GM18520 (cell line): ENCODE measurements at regions not wholly inside any gene's neighbourhood (a gene's known extent, or its start where the extent isn't known, plus 50 kb on each side); places are given as distances from the start of the nearest gene placed in this dataset.
"Not testable (repeated sequence)": the region's sequence is repeated elsewhere in the genome, so short reads cannot be mapped to it uniquely, and the experiment has no call there.

Experiments used
- ATAC-seq: cut with Tn5 transposase; IDR thresholded peaks from one replicate; pipeline ENCODE4 v1.9.1; 2021; ENCODE audit not compliant: unreplicated experiment

DNA sequence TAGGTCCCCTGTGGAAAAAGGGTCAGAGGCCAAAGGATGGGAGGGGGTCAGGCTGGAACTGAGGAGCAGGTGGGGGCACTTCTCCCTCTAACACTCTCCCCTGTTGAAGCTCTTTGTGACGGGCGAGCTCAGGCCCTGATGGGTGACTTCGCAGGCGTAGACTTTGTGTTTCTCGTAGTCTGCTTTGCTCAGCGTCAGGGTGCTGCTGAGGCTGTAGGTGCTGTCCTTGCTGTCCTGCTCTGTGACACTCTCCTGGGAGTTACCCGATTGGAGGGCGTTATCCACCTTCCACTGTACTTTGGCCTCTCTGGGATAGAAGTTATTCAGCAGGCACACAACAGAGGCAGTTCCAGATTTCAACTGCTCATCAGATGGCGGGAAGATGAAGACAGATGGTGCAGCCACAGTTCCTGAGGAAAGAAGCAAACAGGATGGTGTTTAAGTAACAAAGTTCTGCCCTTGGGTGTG lies 165.8 kb downstream of the RPIA start:
- ATAC-seq, result no peak

GRCh38 chr2:88857951-88858411 lies 166.5 kb downstream of the RPIA start:
- no peak for ATAC-seq

DNA sequence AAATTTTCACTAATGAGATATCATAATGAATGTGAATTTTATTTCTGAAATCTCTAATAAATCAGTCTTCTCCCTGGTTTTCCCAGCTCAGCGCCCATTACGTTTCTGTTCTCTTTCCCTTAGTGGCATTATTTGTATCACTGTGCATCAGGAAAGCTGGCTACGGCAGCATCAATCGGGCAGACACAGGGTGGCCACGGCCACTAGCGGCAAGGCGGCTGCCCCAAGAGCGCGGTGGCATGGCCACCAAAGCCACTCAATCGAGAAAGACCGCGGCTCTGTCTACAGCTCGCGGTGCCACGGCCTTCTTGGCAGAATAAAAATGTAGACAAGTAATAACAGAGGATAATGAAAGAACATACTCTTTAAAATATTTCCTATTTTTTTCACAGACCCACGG lies 168.0 kb downstream of the RPIA start:
- ATAC-seq, result no peak

- ATAC-seq, result no peak
Measured at GRCh38 chr2:88860421-88861075, 169.1 kb downstream of the RPIA start.

- ATAC-seq, result no peak
Measured at GRCh38 chr2:88865801-88866371, 174.4 kb downstream of the RPIA start.

- no peak for ATAC-seq
Measured at GRCh38 chr2:88866756-88867155, 175.3 kb downstream of the RPIA start.

DNA sequence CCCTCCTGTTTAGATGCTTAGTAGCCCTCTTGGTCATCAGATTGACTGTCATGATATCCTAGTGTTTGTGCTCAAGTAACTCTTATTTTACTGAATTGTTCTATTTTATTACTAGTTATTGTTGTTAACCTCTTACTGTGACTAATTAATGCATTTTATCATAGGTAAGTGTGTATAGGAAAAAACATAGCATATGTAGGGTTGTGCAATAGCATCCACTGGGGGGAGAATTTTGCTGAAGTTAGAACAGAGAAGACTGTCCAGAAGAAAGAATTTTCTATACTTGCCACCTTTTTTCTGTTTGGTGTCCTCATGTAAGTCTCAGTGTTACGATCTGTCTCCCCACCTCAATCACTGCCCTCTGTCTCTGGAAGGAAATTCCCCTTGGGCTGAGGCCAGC lies 177.4 kb downstream of the RPIA start:
- ATAC-seq, result no peak

DNA sequence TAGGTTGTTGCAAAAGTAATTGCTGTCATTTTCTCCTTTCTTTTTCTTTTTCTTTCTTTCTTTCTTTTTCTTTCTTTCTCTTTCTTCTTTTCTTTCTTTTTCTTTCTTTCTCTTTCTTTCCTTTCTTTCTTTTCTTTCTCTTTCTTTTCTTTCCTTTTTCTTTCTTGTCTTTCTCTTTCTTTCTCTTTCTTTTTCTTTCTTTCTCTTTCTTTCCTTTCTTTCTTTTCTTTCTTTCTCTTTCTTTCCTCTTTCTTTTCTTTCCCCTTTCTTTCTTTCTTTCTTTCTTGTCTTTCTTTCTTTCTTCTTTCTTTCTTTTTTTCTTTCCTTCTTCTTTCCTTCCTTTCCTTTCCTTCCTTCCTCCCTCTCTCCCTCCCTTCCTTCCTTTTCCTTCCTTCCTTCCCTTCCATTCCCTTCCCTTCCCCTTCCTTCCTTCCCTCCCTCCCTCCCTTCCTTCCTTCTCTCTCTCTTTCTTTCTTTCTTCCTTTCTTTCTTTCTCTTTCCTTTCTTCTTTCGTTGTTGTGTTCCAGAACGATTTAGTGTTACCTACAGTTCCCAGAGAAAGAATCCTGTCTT lies 178.9 kb downstream of the RPIA start:
- ATAC-seq, result no peak

DNA sequence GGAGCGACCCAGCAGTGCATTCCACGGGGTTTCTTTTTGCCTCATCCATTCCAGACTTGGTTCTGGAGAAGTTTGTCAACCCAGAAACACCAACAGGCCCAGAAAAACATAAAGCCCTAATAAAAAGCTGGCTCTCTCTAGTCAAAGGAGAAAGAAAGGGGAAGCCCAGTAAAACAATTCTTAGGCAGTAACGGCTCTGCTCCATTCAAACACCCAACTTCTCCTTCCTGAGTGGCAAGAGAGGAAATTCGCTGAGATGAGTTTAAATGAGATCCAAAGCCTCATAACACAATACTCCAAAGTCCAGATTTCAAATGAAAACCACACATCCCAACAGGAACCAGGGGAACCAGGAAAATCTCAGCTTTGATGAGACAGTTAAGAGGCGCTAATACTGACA lies 179.9 kb downstream of the RPIA start:
- no peak for ATAC-seq

- ATAC-seq, result no peak
Measured at GRCh38 chr2:88873620-88874019, 182.1 kb downstream of the RPIA start.

GRCh38 chr2:88874063-88874657 lies 182.7 kb downstream of the RPIA start:
- ATAC-seq, result no peak

DNA sequence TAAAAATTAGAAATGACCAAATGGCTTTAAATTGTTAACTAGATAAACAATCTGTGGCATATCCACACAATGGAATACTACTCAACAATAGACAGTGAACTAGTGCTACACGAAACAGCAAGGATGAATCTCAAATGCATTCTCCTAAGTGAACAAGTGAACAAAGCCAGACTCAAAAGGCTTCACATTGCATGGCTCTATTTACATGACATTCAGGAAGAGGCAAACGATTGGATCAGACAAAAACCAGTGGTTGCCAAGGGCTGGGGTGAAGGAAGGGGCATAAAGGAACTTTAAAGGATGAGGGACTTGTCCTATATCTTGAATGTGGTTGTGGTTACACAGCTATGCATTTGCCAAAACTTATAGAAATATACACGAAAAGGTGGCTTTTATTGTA lies 184.3 kb downstream of the RPIA start:
- ATAC-seq, result no peak

- ATAC-seq, result no peak
Measured at GRCh38 chr2:88880441-88880953, 189.0 kb downstream of the RPIA start.

GRCh38 chr2:88885275-88885674 lies 193.8 kb downstream of the RPIA start:
- ATAC-seq, result no peak

- ATAC-seq, result no peak
Measured at GRCh38 chr2:88885679-88886416, 194.4 kb downstream of the RPIA start.

DNA sequence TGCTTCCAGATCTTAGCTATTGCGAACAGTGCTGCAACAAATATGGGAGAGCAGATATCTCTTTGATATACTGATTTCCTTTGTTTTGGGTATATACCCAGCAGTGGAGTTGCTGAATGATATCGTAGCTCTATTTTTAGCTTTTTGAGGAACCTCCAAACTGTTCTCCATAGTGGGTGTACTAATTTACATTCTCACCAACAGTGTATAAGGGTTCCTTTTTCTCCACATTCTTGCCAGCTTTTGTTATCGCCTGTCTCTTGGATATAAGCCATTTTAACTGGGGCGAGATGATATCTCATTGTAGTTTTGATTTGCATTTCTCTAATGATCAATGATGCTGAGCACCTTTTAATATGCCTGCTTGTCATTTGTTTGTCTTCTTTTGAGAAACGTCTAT lies 196.0 kb downstream of the RPIA start:
- not testable (repeated sequence) for ATAC-seq

GRCh38 chr2:88892207-88892606 lies 200.7 kb downstream of the RPIA start:
- no peak for ATAC-seq

- no peak for ATAC-seq
Measured at GRCh38 chr2:88892788-88893187, 201.3 kb downstream of the RPIA start.

DNA sequence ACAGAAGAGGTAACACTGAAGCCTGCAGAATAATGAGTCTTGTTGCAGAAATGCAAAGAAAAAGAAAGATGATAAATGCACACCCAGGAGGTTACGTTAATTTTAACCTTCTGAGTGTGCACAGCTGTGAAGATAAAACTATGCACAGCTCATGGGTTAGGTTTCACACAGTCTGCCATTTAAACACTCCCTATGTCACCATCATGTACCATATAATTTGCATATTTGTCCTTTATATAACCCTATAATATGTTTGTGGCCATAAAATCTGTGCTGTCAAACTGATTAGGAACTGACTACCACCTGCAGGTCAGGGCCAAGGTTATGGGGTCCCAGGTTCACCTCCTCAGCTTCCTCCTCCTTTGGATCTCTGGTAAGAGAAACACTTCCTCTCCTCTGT lies 205.5 kb downstream of the RPIA start:
- no peak for ATAC-seq

DNA sequence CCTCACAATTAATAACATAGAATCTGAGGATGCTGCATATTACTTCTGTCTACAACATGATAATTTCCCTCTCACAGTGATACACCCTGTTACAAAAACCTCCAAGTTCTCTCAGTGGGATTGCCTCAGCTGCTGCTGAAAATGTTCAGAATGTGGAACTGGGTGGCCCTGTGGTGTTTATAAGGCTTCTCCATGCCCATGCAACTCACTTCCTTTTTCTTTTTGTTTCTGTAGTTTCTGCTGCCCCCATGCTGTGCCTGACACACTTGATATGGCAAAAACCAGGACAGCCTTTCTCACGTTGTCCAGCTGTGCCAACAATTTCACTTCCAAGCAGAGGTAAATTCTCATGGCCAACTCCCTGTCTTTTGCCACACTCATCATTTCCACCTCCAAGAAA lies 206.2 kb downstream of the RPIA start:
- no peak for ATAC-seq

DNA sequence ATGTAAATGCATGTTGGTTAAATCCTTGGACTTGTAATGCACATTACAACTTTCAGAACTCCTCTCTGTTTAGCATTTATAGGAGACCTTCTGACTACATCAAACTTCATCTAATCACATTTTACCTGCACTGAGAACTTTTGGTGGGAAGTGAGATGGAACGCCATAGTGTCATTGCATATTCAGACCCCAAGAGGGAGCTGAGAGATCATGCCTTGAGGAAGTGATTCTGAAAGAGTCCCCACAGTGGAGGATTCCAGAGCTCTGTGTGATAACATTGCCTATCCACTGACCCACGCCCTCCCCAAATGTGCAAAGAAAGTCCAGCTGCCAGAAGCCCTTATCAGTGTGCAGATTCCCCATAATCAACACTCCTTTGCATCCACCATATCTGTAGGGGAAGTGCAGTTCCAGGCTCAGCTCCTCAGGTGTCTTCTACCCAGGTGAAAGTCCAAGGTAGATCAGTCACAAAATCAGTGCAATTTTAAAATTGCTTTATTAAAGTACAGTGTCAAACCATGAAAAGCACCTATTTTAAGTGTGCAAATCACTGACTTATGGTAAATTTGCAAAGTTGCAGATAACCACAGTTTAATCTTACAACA lies 212.4 kb downstream of the RPIA start:
- ATAC-seq, result no peak
